HG02870 (cell line): ENCODE measurements at regions not wholly inside any gene's neighbourhood (a gene's known extent, or its start where the extent isn't known, plus 50 kb on each side); places are given as distances from the start of the nearest gene placed in this dataset.
A peak's percentile ranks its signal among the peaks of the same experiment; 100 is the strongest.
"Not testable (repeated sequence)": the region's sequence is repeated elsewhere in the genome, so short reads cannot be mapped to it uniquely, and the experiment has no call there.

Source experiments
- ATAC-seq: cut with Tn5 transposase; IDR thresholded peaks from one replicate; pipeline ENCODE4 v1.9.1; 2021; ENCODE audit warnings: mild to moderate bottlenecking, moderate library complexity; ENCODE audit not compliant: unreplicated experiment

DNA sequence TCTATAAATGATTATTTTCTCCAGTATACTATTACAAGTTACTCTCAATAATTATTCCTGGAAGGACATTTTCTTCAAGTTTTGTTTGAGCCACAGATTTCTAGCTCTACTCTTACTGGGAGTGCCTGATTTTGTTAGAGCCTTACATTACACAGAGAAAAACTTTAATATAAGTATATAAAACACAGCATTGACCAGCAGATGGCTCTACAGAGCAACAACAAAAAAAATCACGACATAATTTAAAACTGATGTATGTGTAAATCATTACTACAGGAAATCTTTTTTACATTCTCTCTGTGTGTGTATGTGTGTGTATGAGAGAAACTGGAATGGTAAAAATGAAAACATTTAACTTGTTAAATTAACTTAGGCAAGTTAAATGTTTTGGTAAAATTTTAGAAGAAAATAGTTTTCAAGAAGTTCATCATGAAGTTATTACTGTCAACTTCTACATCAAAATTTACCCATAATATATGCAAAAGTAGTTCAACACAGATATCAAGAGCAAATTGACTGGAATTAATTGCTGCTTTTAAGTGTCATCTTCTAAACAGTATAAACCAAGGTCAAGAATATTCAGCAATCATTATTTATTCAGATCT, 103.3 kb downstream of the MDH1 start:
- no peak for ATAC-seq

DNA sequence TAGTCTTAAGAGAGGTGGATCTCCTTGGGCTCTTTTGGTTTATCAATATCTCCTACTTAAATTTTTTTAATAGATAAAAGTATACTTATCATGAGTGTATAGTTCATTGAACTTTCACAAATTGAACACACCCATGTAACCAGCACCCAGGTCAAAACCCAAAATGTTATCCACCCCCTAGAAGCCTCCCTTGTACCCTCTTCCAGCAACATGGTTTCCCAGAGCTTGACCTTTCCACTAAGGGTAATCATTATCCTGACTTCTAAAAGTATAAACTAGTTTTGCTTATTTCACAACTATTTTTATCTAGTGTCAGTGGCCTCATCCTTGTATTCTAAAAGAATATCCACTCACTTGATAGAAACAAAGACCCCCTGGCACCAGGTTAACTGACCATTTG, 106.8 kb downstream of the MDH1 start:
- no peak for ATAC-seq

GRCh38 chr2:63696496-63696895, 107.7 kb downstream of the MDH1 start:
- no peak for ATAC-seq

- ATAC-seq, result no peak
Measured at GRCh38 chr2:63697160-63697559, 108.4 kb downstream of the MDH1 start.

DNA sequence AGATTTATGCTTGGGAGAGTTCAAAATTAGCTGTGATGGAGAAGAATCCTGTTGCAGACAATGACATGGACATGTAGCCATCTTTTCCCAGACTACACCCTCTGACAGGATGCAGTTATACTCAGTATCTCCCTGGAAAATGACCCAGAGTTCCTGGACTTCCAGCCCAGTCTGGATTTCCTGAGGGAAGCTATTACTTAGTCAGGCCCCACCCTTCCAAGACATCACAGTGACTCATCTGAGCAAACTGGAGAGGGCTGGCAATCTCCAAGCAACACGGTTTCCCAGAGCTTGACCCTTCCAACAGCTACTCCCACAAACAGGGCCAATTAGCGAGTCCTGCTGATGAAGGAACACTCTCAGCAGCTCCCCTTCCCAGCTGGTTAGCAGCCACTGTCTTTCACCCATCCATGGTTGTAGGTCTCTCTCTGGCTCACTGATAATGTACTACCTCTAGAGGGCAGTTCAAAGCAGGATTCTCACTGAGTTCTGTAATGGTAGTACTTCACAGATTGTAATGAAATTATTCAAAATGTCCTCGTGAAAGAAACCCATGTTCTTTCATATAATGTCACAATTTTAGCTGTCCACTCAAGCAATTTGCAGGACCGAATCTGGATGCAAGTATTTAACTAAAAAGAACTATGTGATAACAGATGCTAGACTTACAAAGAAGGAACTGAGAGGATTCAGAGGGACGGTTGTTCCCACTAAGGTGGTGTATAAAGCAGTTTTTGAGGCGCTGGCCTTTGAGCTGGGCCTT, 110.2 kb downstream of the MDH1 start:
- peak; percentile 81 for ATAC-seq

- ATAC-seq, result no peak
Measured at GRCh38 chr2:63699549-63699839, 110.7 kb downstream of the MDH1 start.

- ATAC-seq, result no peak
Measured at GRCh38 chr2:63700271-63700670, 111.5 kb downstream of the MDH1 start.

DNA sequence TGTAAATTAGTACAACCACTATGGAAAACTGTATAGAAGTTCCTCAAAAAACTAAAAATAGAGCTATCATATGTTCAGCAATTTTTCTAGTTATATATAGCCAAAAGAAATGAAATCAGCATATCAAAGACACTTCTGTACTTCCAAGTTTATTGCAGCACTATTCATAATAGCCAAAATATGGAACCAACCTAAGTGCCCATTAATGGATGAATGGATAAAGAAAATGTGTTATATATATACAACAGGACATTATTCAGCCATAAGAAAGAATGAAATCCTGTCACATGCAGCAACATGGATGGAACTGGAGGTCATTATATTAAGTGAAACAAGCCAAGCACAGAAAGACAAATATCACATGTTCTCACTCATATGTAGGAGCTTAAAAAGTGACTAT, 112.6 kb downstream of the MDH1 start:
- no peak for ATAC-seq

DNA sequence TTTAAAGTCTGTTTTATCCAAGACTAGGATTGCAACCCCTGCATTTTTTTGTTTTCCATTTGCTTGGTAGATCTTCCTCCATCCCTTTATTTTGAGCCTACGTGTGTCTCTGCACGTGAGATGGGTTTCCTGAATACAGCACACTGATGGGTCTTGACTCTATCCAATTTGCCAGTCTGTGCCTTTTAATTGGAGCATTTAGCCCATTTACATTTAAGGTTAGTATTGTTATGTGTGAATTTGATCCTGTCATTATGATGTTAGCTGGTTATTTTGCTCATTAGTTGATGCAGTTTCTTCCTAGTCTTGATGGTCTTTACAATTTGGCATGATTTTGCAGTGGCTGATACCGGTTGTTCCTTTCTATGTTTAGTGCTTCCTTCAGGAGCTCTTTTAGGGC, 117.3 kb downstream of the MDH1 start:
- not testable (repeated sequence) for ATAC-seq

DNA sequence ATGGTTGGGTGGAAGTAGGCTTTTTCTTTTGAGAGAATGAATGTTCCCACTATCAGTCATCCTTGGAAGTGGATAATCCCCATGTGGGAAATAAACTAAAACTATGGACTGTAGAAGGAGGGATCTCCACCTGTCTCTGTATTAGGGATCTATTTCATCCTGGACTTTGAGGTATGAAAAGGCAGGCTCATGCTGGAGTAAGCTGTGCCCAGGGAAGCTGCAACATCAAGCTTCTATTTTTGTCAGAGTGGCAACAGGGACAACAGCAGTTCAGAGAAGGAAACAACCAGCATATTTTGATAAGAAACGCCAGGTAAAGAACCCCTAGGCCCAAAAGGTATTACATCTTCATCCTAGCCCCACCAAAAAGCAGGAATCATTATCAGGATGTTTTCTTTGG, 122.0 kb downstream of the MDH1 start:
- no peak for ATAC-seq

DNA sequence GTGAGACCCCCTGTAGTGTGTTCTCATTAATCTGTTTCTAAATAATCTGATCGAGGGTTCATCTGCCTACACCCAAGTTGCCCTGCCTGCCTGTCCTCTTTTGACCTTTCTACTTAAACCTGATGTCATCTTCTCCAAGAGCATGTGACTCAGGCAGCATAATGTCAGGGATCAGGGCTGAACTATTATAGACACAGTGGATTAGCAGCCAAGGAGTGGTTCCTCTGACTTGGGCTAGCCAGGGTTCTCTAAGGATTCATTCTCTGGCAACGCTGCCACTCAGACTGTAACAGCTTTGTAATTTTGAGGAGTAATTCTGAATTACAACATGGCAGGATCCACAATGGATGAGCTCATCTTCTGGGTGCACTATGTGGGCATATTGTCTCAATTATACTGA, 124.0 kb downstream of the MDH1 start:
- ATAC-seq, result no peak

DNA sequence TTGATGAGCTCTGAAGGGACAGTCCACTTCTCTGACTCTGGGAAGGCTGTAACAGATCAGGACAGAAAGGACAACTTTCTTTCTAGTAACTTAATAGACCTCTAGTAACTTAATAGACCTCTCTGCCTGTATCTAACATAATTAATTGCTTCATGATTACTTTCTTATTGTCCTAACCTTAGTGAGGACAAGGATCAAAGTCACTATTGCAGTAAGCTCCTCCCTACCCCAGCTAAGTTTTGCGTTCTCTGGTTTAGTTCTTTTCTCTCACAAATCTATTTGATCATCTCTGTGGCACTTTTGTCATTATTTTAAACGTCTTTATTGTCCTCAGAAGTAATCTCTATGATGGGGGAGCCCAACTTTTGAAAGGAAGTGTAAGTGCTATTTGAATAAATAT, 125.5 kb upstream of the UGP2 start:
- no peak for ATAC-seq

- ATAC-seq, result no peak
Measured at GRCh38 chr2:63719052-63719451, 122.6 kb upstream of the UGP2 start.

GRCh38 chr2:63721082-63721424, 120.6 kb upstream of the UGP2 start:
- no peak for ATAC-seq

DNA sequence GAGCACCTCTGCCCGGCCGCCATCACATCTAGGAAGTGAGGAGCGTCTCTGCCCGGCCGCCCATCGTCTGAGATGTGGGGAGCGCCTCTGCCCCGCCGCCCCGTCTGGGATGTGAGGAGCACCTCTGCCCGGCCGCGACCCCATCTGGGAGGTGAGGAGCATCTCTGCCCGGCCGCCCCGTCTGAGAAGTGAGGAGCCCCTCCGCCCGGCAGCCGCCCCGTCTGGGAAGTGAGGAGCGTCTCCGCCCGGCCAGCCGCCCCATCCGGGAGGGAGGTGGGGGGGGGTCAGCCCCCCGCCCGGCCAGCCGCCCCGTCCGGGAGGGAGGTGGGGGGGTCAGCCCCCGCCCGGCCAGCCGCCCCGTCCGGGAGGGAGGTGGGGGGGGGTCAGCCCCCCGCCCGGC, 119.4 kb upstream of the UGP2 start:
- ATAC-seq, result not testable (repeated sequence)

DNA sequence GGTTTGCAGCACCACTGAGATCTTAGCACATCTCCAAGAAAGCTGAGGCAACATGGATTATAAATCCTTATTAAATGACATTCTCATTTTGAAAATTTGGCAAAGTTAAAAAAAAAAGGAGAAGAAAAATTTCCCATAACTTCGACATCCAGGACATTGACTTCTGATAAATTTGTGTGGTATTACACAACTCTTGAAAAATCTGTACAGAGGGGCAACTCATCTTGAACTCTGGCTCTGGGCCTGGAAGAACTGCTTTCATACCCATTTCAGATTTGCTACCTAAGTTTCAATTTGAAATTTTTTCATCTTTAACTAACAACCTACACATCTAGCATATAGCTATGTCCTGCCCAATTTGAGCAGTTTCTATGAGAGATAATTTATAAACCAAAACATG, 118.0 kb upstream of the UGP2 start:
- ATAC-seq, result no peak

GRCh38 chr2:63725212-63725611, 116.5 kb upstream of the UGP2 start:
- not testable (repeated sequence) for ATAC-seq

- ATAC-seq, result no peak
Measured at GRCh38 chr2:63729362-63729761, 112.3 kb upstream of the UGP2 start.

DNA sequence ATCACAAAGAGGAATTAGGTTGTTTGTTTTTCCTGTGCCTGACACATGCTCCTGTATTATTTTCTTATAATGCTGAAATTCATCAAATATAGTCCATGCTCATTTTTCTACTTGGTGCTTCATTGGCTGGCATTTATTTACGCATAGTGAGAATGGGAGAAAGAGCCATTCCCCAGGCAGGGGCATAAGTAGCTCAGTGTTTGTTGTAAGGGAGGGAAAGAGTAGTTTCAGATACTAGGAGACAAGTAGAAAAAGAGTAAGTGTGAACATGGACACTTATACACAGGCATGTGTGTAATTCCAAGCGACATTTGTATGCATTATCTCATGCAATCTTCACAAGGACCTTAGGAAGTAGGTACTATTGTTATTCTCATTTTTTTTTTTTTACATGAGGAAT, 111.9 kb upstream of the UGP2 start:
- no peak for ATAC-seq

- ATAC-seq, result no peak
Measured at GRCh38 chr2:63734510-63734909, 107.2 kb upstream of the UGP2 start.

DNA sequence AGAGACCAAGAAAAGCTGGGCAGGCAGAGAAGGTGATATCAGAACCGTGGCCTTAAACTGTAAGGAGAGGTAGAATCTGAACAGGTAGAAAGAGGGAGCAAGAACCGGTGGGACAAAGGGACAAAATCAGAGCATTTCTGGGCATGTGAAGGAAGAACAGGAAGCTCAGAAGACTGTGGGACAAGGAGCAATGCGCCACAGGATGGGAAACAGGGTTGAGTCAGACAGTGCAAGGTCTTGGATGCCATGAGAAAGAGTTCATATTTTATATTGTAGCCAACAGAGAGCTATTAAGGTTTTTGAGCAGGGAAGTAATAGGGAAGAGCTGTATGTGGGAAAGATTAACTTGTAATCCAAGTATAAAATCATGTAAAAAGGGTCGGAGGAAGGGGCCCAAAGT, 106.4 kb upstream of the UGP2 start:
- no peak for ATAC-seq

DNA sequence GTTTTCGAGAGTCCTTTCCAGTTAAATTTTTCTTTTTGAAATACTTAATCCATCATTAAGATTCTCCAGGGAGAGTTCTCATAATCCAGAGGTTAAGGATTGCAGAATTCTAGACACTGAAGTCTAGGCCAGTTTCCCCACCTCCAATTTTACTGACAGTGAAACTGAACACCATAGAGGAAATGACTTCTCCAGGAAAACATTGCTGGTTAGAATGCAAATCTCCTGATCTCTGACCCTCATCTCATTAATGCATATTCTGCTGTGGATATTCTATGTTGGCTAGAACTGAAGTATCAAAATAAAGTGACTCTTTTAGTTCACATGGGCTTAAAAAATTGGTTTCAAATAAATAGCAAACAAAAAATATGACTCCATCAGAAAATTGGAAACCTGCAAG, 105.8 kb upstream of the UGP2 start:
- ATAC-seq, result no peak

- ATAC-seq, result no peak
Measured at GRCh38 chr2:63736354-63736753, 105.3 kb upstream of the UGP2 start.
